ENCODE measurements at regions not wholly inside any gene's neighbourhood (a gene's known extent, or its start where the extent isn't known, plus 50 kb on each side); places are given as distances from the start of the nearest gene placed in this dataset.

- TF ChIP-seq EZH2 (IDR thresholded peaks at IDR 0.05; ENCODE audit: insufficient read depth, poor library complexity, severe bottlenecking) (no peak), EZH2phosphoT487 (IDR thresholded peaks at IDR 0.05; ENCODE audit: insufficient read depth, low read depth) (no peak)
Observed at GRCh38 chr10:34049887-34050286, 715.4 kb upstream of the NRP1 start.
